ENCODE measurements at regions not wholly inside any gene's neighbourhood (a gene's known extent, or its start where the extent isn't known, plus 50 kb on each side); places are given as distances from the start of the nearest gene placed in this dataset.
A peak's percentile ranks its signal among the peaks of the same experiment; 100 is the strongest.

DNA sequence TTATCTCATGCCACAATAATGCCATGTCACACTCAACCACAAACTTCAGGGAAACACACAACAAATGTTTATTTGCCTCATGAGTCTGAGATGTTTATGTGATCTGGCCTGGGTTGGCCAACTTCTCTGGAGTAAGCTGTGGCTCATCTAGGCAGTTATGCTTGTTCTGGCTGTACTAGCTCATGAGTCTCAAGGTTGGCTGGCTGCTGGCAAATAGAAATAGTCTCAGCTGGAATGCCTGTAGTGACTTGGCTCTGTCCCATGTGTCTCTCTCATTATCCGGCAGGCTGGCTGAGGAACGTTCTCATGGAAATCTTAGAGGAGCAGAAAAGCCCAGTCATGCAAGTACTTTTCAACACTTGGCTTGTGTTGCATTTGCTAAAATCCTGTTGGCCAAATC, 234.9 kb upstream of the CDH2 start:
- no peak for TF ChIP-seq CTCF (IDR thresholded peaks at IDR 0.05; ENCODE audit: insufficient read depth, low read depth, low read length, missing control alignments)
- no peak overlapping the region for H3K4me3 ChIP-seq (ENCODE audit: low read length)
- DNase-seq (ENCODE audit: low read depth) = peak; percentile 52

DNA sequence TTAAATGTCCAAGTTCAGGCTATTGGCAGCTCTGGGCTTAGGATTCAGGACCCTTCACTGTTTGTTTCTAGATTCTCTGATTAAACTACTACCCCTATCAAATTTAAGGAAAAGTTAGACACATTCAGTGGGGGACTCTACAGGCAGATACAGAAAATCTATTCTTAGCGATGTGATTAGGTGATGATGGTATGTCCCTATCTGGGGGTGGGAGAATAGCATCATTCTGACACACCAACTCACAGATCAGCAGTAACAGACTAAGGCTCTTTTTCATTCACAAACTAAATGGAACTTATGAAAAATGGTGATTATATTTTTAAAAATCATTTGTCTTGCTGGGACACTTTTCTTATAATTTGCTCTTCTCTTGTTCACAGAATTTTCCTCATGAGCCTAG, 232.9 kb upstream of the CDH2 start:
- no peak for TF ChIP-seq CTCF (IDR thresholded peaks at IDR 0.05; ENCODE audit: insufficient read depth, low read depth, low read length, missing control alignments)
- H3K4me3 ChIP-seq (ENCODE audit: low read length) = no peak overlapping the region
- DNase-seq (ENCODE audit: low read depth) = no peak

DNA sequence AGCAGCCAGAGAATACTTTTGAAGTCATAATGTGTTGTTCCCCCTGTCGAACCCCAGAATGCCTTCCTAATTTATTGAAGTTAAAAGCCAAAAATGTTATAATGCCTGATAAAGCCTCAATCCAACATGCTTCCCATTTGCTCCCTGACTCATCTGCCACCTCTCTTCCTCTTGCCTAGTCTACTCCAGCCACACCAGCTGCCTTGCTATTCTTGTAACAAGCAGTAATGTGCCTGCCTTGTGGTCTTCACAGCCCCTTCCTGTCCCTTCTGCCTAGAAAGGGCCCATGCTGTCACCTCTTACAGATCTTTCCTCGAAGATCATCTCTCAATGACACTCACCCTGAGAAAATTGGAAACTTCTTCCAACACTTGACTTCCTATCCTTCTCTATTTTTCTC, 231.6 kb upstream of the CDH2 start:
- no peak for DNase-seq (ENCODE audit: low read depth)
- no peak for TF ChIP-seq CTCF (IDR thresholded peaks at IDR 0.05; ENCODE audit: insufficient read depth, low read depth, low read length, missing control alignments)
- no peak overlapping the region for H3K4me3 ChIP-seq (ENCODE audit: low read length)

GRCh38 chr18:28407681-28408080, 230.8 kb upstream of the CDH2 start:
- DNase-seq (ENCODE audit: low read depth) = no peak
- no peak overlapping the region for H3K4me3 ChIP-seq (ENCODE audit: low read length)
- no peak for TF ChIP-seq CTCF (IDR thresholded peaks at IDR 0.05; ENCODE audit: insufficient read depth, low read depth, low read length, missing control alignments)

DNA sequence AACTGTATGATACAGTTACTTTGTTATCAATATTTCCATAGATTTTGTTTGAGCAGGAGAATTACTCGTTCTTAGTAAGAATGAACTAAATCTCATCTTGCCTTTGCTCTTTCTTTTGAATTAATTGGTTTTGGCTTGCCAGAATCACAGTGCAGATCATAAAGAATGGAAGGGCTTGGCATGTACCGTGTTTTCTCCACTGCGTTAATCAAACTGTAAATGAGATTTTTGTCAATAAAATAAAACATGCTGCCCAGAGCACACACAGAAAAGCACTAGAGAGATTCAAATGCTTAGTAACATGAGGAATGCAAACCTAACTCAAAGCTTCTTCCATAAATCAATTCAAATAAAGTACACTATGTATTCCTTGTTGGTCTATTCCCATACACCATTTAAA, 229.6 kb upstream of the CDH2 start:
- no peak overlapping the region for H3K4me3 ChIP-seq (ENCODE audit: low read length)
- no peak for DNase-seq (ENCODE audit: low read depth)
- no peak for TF ChIP-seq CTCF (IDR thresholded peaks at IDR 0.05; ENCODE audit: insufficient read depth, low read depth, low read length, missing control alignments)

GRCh38 chr18:28404694-28405093, 227.8 kb upstream of the CDH2 start:
- no peak for DNase-seq (ENCODE audit: low read depth)
- no peak overlapping the region for H3K4me3 ChIP-seq (ENCODE audit: low read length)
- TF ChIP-seq CTCF (IDR thresholded peaks at IDR 0.05; ENCODE audit: insufficient read depth, low read depth, low read length, missing control alignments) = no peak

- no peak overlapping the region for H3K4me3 ChIP-seq (ENCODE audit: low read length)
- no peak for TF ChIP-seq CTCF (IDR thresholded peaks at IDR 0.05; ENCODE audit: insufficient read depth, low read depth, low read length, missing control alignments)
- no peak for DNase-seq (ENCODE audit: low read depth)
Observed at GRCh38 chr18:28399781-28400362, 222.9 kb upstream of the CDH2 start.
